GM21528 (cell line): ENCODE measurements at regions not wholly inside any gene's neighbourhood (a gene's known extent, or its start where the extent isn't known, plus 50 kb on each side); places are given as distances from the start of the nearest gene placed in this dataset.
"Not testable (repeated sequence)": the region's sequence is repeated elsewhere in the genome, so short reads cannot be mapped to it uniquely, and the experiment has no call there.

Experiments used
- ATAC-seq: cut with Tn5 transposase; IDR thresholded peaks from one replicate; pipeline ENCODE4 v1.9.1; 2021; ENCODE audit warnings: mild to moderate bottlenecking, moderate library complexity; ENCODE audit not compliant: unreplicated experiment, low FRiP score

DNA sequence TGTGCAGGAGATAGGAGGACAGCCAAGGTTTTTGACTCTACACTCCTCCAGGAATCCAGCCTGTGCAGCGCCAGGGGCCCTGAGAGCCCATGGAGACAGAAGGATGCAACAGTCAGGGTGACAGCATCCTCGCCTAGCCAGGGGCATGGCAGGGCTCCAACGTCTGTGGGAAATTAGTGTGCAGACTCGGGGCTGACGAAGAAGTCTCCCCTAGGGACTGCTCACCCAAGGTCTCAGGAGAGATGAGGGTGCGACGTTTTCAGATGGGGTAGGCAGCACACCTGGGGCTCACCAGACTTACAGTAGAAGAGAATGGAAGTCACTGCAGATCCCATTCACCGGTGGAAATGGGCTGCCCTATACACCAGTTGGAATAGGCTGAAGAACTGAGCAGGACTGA, 241.7 kb downstream of the SETD4 start:
- no peak for ATAC-seq

DNA sequence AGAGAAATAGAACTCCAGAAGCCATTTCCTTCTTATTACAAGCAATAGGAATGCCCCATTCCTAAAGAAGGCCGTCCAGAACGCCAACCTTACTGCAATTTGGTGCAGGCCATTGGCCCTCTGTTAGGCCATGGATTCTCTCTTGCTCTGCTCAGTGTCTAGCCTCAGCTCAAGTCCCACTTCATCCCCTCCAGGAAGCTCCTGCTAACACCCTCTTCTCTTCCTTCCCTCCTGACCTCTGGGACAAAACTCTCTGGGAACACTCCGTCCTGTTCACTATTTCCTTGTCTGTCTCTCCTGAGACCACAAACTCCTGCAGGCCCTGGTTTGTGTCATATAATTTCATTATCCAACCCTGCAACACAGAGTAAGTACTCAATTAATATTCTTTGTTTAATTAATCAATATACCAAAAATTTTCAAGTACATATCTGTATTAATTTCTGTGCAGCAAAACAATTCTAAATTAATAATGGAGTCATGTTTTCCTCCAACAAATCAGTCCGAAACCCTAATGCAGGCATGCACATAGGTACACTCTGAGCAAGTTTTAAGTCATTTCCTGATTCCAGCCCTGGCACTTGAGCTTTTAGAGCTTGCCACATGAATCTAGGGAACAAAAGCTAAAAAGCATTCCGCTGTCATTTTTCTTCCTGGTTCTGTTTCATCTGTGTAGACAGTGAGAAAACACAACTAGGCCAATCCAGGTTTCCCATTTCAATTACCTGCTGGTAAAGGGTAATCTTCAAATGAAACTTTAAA, 245.3 kb downstream of the SETD4 start:
- ATAC-seq: no peak

DNA sequence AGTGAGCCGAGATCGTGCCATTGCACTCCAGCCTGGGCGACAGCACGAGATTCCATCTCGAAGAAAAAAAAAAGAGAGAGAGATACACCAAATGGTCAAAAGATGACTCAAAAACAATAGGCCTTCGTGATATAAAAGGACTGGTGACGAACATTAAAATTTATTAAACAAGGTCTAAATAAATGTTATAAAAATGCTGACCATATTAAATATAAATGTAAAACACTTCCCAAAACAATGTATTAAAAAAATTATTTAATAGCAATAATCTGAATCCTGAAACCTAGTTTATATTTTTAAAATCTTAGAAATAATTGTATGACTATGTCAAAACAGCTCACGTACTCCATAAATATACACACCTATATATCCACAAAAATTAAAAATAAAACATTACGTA, 247.6 kb downstream of the SETD4 start:
- no peak for ATAC-seq

DNA sequence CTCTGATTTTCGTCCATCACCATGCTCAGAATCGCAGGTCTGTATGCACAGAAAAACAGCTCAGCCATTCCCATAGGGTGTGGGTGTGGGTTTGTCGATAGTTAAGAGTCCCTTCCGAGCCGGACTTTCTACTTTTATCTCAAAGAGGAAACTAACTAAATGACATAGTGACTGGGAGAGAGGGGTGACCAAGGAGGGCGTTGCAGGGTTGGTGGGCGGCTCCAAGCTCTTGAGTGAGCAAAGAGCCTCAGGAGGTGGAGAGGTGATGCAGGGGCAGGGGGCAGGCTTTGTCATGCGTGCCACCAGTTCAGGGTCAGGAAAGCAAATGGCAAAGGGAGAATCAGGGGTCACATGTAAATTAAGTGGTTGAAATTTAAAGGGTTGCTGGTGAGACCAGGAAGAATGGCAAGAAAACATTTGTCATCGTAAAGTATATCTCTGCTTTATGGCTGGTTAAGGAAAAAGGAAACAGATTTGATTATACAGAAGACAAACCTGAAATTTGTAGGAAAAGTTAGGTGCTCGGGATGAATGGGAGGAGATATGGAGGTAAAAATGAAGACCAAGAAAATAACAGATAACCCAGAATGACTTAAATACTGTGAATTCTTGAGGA, 249.0 kb downstream of the SETD4 start:
- no peak for ATAC-seq

DNA sequence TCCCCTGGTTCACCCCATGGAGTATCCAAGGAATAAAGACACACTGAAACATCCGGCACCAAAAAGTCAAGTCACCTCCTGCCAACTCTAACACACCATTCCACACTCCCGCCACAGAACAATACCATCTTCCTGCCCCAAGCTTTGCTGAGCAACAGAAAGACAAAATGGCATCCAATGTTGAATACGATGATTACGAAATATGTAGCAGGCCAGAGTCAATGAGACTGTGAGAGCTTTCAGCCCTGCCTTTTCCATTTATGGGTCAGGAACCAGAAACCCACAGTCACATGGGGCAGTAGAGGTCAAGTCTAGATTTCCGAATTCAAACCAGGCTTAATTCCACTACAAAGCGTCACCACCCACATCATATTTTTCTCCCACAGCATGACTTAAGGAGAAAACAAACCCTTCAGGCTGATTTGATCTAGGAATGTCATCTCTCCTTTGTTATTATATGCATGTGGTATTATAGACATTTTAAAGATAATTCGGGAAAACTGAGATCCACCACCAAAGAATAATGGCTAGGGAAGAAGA, 249.8 kb downstream of the SETD4 start:
- ATAC-seq: no peak

DNA sequence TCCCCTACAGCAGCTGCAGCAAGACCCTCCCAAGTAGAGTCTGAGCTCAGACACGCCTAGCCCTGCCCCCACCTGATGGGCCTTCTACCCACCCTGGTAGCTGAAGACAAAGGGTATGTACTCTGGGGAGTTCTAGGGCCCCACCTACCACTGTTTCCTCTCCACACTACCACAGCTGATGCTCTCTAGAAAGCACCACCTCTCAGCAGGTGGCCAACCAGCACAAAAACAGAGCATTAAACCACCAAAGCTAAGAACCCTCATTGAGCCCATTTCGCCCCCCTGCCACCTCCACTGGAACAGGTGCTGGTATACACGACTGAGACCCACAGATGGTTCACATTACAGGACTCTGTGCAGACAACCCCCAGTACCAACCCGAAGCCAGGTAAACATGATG, 258.9 kb downstream of the SETD4 start:
- no peak for ATAC-seq

DNA sequence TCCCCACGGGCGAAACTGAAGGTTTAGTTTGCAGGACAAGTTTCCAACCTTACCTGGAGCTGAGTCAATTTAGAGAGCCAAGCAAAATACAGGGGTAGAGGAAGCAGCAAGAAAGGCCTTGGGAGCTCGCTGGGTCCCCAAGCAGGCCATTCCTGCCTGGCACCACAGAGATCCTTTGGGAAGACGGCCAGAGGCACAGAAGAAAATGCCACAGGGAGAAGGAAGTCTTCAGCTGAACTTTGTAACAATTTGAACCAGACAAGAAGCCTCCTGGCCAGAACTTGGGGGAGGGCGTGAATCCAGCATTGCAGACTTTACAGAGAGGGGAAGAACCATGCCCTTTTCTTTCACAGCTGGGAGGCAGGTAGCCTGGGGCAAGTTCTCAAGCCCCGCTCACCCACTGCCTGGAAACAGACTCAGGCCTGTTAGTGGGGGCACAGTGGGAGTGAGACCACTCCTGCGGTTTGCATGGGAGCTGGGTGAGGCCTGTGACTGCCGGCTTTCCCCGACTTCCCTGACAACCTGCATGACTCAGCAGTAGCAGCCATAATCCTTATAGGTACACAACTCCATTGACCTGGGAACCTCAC, 259.4 kb downstream of the SETD4 start:
- not testable (repeated sequence) for ATAC-seq

DNA sequence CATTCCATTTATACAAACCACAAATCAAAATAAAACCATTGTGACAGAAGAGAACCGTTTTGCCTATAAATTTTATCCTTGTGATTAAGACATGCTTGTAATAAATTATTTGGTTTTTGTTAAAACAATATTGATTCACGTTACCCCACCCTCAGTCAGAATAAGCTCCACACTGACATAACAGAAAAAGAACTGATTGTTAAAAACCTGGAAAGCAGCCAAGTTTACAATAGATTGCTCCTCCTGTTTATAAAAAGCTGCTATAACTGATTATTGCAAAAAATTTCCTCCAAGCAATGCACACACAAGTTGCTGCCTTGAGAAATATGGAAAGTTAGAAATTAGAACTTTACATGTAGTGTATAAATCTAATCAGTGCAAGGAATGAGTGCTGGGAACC, 263.5 kb downstream of the SETD4 start:
- ATAC-seq: no peak

DNA sequence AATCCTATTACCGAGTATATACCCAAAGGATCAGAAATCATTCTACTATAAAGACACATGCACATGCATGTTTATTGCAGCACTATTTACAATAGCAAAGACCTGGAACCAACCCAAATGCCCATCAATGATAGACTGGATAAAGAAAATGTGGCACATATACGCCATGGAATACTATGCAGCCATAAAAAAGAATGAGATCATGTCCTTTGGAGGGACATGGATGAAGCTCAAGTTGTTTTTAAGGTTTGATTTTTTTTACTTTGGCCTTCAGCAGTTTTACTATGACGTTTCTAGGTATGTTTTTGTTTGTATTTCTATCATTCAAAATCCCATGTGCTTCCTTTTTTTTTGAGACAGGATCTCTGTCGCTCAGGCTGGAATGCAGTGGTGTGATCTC, 265.8 kb downstream of the SETD4 start:
- ATAC-seq: not testable (repeated sequence)

DNA sequence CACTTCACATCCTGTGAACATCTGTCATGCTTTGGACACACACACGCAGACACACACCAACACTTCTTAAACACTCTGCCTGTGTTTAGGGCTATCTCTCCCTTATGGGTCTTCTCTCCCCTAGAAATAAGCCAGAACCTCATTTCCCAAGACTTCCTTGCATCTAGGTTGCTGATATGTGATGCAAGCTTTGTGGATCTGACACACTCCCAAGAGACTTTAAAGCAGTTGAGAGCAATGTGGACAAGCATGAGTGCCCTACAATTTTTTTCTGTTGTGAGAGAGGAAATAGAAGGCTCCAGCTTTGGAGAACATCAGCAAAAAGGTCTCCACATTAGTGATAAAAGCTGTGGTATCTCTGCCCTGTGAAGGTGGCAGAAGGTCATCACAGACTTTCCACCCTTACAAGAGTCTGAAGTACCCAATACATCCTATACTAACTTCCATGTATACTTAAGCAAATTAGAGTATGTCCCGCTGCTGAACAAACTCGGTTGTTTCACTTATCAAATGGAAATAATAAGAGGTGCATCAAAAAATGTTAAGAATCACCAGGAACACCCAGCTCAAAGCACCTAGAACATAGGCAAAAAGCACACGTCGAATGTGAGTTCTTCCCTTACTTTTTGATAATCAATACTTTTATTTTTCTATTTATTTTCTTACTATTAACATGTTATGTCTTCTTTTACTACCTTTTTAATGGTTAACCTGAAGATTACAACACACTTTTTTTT, 267.6 kb downstream of the SETD4 start:
- no peak for ATAC-seq

DNA sequence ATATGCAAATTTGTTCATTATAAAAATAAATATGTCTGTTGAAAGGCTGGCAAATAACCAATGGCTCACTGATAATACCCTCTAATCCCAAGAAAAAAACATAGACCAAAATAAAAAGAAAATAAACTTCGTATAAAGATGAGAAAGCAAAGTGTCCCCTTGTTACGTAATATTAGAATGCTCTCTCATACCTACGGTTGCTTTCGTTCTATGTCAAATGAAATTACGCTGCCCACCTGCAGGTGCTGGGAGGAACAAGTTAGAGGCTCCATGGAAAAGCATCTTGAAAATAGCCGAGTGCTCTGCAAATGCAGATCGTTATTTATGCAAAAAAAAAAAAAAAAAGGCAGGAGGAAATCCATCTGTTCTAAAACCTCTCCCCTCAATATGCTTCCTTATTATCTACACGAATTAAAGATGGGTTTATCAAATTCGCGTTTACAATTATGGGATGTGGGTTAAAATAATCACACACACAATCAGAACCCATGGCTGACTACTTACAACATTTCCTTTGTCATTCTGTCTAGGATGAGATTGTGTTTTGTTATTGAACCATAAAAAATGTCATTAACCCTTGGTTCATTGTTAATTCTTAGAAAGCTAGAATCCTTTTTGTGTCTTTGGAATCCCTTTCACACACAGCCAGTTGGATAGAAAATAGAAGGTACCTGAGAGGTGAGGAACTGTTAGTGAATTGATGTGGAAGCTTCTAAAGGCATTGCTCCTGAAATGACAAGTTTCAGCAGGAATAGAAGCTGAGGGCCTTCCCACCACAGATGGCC, 268.6 kb downstream of the SETD4 start:
- ATAC-seq: no peak

DNA sequence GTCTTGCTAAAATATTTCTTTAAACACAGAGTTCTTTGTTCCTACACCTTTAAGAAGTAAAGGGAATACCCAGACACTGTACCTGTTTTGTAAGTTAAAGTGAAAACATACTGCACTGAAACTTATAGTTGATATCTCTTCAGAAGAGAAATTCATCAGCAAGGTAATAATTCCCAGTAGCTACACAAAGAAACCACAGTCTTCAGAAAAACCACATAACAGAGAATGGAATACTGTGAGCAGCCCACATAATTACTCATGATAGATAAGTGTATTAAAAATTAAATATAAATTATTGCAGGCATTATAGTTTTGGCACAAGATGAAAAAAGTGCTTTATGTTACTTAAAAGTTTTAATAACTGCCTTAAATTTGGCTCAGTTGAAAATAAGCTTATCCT, 276.6 kb downstream of the SETD4 start:
- ATAC-seq: no peak

DNA sequence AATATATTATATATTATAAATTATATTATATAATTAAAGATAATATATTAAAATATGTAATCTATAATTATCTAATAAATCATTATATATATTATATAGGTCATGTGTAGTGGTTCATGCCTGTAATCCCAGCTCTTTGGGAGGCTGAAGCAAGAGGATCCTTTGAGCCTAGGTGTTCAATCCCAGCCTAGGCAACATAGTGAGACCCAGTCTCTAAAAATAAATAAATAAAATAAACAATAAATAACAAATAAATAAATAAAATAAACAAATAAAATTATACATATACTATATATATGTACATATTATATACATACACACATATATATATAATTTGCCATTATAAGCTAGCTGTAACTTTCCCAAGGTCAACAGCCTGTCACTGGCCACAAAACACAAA, 277.7 kb downstream of the SETD4 start:
- ATAC-seq: no peak

DNA sequence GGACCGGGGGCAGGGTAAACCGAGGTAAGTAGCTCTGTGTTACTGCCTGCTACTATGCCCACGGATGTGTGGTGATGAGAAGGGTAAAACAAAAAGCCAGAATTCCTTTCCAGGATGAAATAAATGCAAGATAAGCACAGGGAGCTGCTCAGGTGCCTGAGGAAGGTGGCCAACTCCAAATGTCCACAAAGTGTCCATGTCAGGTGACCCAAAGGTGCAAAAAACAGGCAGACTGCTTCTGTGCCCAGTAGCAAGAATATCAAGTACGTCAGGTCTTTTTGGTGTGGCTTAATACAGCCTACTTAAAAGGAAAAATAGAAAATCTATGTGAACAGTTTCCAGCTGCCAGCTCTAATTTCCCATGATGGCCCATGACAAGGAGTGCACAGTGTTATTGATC, 279.3 kb downstream of the SETD4 start:
- ATAC-seq: no peak

DNA sequence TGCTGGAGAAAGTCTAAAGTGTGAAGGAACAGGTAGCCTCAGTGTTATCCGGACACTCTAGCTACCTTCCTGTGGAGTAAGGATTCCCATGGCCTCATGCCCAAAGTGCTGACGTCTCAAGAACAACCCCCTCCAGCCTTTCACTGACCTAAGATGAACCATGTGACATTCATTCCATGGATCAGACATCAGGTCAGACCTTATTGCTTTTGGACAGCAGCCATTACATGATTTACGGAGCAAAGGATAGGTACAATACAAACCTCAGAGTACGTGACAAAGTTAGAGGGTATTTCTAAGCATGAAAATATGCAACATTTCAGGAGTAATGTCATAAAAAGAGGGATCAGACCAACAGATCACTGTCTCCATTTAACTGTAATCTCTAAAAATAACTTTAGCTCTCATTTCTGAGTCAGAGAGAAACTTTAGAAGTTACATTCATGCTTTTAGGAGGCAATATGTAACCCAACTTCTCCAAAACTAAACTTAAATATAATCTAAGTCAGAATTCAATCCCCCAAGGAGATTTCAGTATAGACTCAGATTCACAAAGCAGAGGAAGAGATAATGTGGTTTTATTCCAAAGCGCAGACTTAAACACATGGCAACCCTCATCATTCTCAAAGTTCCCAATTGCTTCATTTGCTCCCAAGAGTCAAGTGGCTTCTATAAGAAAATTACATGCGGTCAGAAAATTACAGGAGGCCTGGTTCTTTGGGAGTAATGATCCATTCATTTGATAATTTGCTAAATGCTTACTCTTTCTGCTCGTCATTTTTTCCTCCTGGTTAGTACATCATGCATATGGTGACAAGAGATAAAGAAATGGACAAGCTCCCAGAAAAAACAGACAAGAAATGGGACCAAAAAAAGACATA, 280.4 kb downstream of the SETD4 start:
- no peak for ATAC-seq

DNA sequence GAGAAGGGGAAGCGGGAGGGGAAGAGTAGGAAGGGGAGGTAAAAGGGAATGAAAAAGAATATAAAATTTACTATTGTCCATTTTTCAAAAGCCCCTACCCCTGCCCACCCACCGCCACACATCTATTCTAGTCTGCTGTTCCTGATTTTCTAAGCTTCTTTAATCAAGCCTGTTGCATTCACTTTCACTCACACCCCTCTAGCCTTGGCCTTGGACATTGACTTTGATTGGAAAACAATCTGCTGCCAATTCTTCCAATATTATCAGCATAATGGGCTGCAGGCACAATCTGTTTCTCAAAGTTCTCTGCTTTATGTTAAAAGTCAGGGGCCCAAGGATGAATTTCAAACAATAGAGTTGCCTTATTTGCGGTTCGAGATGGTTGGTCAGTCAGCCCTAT, 281.2 kb downstream of the SETD4 start:
- ATAC-seq: no peak

DNA sequence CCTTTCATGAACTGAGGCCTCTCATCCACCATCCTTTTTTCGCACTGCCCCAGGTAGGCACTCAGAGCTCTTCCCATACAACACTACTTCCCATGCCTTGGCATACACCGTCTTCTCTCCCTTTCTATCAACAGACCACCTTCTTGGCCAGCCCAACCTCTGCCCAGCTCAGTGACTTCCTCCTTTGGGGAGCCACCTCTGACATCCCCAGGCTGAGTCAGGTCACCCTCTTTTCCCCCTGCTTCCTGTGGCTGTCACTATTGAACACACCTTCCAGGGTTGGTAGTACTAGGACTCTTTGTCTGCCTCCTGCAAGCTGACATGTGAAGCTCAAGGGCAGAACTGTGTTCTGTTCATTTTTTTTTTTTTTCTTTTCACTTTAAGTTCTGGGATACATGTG, 283.2 kb downstream of the SETD4 start:
- ATAC-seq: no peak

DNA sequence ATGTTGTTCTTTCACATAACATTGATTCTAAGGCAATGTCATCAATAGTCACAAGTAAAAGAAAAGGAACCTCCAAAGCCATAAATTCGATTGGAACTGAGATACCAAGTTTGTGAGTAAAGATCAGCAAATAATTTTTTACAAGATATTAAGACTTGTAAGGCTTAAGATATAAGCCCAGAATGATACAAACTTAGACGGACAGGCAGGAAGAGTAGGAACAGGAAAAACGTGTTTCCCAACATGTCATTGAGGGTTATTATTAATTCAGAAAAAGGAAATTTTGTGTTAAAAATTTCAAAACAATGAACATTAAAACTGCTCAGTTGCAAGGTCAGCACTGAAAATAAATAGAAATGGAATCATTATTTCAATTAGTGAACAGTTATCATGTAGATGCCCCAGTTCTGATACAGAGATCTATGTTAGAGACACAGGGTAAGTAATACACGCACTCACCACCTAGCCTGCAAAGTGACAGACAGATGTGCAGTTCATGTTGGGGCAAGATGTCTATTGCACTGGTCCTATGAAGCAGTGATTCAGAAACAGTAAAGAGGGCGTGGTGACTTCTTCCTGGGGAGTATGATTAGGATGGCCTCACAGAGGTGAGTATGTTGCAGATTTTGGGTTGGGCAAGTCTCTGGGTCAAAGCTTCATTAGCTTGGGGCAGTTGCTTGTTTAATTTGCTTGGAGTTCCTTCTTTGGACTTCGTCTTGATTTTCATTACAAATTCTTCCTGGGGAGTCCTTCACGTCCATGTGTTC, 284.4 kb downstream of the SETD4 start:
- no peak for ATAC-seq
